Osteocyte (in vitro differentiated cells): ENCODE measurements at regions not wholly inside any gene's neighbourhood (a gene's known extent, or its start where the extent isn't known, plus 50 kb on each side); places are given as distances from the start of the nearest gene placed in this dataset.

Experiments
- DNase-seq: peaks from one replicate; pipeline ENCODE4 v3.0.0; 2021; ENCODE audit warnings: mixed read lengths; ENCODE audit not compliant: unreplicated experiment; ENCODE audit errors: extremely low spot score
- H3K27ac Mint-ChIP-seq: one replicate; pipeline ENCODE4 v1.8.0; 2021; ENCODE audit warnings: mild to moderate bottlenecking, mixed read lengths; ENCODE audit not compliant: unreplicated experiment
- H3K27me3 Mint-ChIP-seq: one replicate; pipeline ENCODE4 v1.8.0; 2021; ENCODE audit warnings: mixed read lengths; ENCODE audit not compliant: unreplicated experiment
- H3K36me3 Mint-ChIP-seq: one replicate; pipeline ENCODE4 v1.8.0; 2021; ENCODE audit warnings: mixed read lengths; ENCODE audit not compliant: unreplicated experiment
- H3K4me1 Mint-ChIP-seq: one replicate; pipeline ENCODE4 v1.8.0; 2021; ENCODE audit warnings: mixed read lengths; ENCODE audit not compliant: unreplicated experiment
- H3K4me3 Mint-ChIP-seq: one replicate; pipeline ENCODE4 v1.8.0; 2021; ENCODE audit warnings: mild to moderate bottlenecking, moderate library complexity, mixed read lengths; ENCODE audit not compliant: unreplicated experiment
- H3K9me3 Mint-ChIP-seq: one replicate; pipeline ENCODE4 v1.8.0; 2021; ENCODE audit warnings: mixed read lengths; ENCODE audit not compliant: unreplicated experiment
- TF ChIP-seq, protein P1 (sequence below): fragments of 200-600 bp; sonication (generic); IDR thresholded peaks from 2 replicates; pipeline ENCODE4 v1.5.0; 2021; ENCODE audit warnings: antibody characterized with exemption, mild to moderate bottlenecking, moderate library complexity

DNA sequence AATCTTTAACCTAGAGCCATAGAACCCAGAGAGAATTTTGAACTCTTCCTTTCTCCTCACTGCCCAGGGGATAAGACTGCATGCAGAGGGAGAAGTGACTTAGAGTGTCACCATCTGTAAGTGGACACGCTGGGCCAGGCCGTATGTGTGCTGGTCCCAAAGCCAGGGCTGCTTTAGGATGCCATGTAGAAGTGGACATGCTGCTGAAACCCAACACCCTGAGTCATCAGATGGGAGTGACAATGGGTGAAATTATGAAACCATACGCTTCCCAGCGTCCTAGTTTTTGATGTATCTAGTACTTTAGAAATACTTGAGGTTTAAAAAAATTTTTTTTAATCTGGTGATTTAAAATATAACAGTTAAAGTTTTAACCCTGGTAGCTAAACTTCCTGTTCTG, 191.1 kb downstream of the FNDC1 start:
- TF ChIP-seq, protein P1, sequence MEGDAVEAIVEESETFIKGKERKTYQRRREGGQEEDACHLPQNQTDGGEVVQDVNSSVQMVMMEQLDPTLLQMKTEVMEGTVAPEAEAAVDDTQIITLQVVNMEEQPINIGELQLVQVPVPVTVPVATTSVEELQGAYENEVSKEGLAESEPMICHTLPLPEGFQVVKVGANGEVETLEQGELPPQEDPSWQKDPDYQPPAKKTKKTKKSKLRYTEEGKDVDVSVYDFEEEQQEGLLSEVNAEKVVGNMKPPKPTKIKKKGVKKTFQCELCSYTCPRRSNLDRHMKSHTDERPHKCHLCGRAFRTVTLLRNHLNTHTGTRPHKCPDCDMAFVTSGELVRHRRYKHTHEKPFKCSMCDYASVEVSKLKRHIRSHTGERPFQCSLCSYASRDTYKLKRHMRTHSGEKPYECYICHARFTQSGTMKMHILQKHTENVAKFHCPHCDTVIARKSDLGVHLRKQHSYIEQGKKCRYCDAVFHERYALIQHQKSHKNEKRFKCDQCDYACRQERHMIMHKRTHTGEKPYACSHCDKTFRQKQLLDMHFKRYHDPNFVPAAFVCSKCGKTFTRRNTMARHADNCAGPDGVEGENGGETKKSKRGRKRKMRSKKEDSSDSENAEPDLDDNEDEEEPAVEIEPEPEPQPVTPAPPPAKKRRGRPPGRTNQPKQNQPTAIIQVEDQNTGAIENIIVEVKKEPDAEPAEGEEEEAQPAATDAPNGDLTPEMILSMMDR: no peak
- Mint-ChIP-seq H3K4me1 (no peaks in the 10 kb centered on the region), H3K36me3 (no peaks in the 10 kb centered on the region), H3K4me3 (no peak overlapping the region), H3K27ac (no peak overlapping the region), H3K27me3 (no peaks in the 10 kb centered on the region), H3K9me3 (peaks cover 7% of the 10 kb centered on the region)
- no peak for DNase-seq

DNA sequence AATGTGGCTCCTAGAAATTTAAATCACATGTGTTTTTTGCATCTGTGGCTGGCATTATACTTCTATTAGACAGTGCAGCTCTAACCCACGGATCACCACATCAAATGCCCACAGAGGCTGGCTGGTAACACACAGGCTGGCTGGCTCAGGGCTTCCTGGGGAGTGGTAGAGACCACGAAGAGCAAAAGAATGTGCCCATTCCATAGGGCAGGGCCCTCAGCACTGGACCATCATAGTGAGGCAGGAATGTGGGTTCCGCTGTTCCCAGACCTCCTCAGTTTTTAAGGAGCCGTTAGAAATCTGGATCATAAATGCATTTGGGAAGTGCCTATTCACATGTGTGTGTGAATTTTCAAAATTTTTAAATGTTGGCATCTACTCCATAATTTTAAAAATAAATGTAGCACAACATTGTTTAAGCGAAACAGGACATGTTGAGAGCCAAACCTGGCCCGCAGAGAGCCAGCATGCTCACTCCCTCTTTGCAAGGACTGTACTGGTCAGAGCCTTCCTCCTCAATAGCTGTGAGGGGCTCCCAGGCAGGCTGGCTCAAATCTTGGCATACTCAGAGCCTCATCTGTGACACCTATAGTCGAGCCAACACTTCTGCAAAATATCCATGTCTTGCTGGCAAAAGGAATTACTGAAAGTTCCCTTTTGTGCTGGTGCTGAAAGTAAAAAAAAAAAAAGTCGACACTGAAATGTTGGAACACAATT, 190.5 kb downstream of the FNDC1 start:
- no peak overlapping the region for H3K4me3 Mint-ChIP-seq
- no peak for DNase-seq
- H3K27me3 Mint-ChIP-seq: no peaks in the 10 kb centered on the region
- no peaks in the 10 kb centered on the region for H3K36me3 Mint-ChIP-seq
- TF ChIP-seq, protein P1: no peak
- no peaks in the 10 kb centered on the region for H3K4me1 Mint-ChIP-seq
- peaks cover 7% of the 10 kb centered on the region for H3K9me3 Mint-ChIP-seq
- H3K27ac Mint-ChIP-seq: no peak overlapping the region

DNA sequence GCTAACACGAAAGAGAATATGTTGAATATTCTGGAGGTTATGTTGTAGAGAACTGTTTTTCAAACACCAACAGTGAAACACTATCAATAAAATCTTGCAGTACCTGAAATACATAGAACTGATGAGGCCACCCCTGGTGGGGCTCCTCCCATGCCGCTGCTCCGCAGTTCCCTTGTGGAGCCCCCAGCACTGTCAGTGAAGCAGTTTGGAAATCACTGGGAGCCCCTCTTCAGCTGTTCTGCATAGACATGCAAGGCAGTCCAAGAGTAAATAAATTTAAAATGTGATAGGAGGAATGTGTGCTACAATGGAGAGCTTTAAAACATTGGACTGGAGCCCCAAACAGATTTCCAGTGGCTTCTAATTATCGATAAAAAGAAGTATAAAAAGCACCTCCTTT, 189.4 kb downstream of the FNDC1 start:
- no peaks in the 10 kb centered on the region for H3K4me1 Mint-ChIP-seq
- H3K36me3 Mint-ChIP-seq: no peaks in the 10 kb centered on the region
- no peaks in the 10 kb centered on the region for H3K9me3 Mint-ChIP-seq
- H3K27ac Mint-ChIP-seq: no peak overlapping the region
- no peak overlapping the region for H3K4me3 Mint-ChIP-seq
- TF ChIP-seq, protein P1: no peak
- DNase-seq: no peak
- H3K27me3 Mint-ChIP-seq: no peaks in the 10 kb centered on the region

DNA sequence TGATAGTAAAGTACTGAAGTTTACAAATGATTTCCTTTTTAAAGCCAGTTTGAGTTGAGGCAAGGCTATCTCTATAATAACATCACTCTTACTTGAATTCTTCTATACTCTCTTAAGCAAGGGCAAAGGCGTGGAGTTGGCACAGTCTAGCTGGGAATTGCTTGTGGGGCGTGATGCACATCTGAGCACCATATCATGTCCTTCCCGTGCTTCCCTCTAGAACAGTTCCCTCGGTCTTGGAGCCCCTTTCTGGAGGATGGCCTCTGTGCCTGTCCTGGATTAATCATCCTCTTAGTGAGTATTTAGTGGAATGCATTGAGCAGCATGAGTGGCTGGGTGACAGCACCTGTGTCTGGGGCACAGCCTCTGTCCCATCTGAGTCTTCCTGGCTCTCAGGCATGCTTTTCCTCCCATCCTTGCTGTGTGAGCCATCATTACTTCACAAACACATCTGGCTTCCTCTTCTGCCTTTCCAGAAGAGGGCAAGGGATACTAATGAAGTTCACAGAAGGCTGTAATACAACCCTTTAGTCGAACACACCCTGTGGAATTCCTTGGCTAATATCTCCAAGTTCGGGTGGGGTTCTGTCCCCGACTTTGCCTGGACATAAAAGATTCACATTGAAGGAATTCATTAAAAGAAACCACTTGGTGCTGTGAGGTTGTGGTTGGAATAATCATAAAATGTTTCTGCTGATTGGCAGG, 188.2 kb downstream of the FNDC1 start:
- H3K27me3 Mint-ChIP-seq: no peaks in the 10 kb centered on the region
- no peak overlapping the region for H3K4me3 Mint-ChIP-seq
- no peaks in the 10 kb centered on the region for H3K4me1 Mint-ChIP-seq
- H3K9me3 Mint-ChIP-seq: no peaks in the 10 kb centered on the region
- no peaks in the 10 kb centered on the region for H3K36me3 Mint-ChIP-seq
- TF ChIP-seq, protein P1: no peak
- no peak for DNase-seq
- H3K27ac Mint-ChIP-seq: no peak overlapping the region

DNA sequence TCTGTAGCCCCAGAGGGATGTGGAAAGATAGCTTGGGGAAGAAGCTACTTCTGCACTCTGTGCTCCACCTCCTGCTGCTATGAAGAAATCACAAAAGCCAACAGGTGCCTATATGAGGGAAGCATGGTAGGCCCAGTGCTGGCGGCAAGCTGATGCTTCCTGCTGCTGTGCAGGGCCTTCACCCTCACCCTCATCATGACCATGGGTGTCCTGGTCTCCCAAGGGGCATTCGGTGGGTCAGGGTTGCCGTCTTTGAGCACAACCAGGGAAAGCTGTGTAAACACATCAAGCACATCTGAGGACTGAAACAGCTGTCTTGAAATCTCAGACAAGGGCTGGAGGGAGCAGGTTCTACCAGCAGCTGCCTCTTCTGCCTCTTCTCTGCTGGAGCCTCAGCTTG, 184.0 kb downstream of the FNDC1 start:
- TF ChIP-seq, protein P1: no peak
- Mint-ChIP-seq H3K36me3 (no peaks in the 10 kb centered on the region), H3K27ac (no peak overlapping the region), H3K4me3 (no peak overlapping the region), H3K4me1 (no peaks in the 10 kb centered on the region), H3K27me3 (no peaks in the 10 kb centered on the region), H3K9me3 (peaks cover 10% of the 10 kb centered on the region)
- no peak for DNase-seq
